CD4-positive, alpha-beta T cell treated with Interleukin-1 beta for 1 hour (primary cell): ENCODE measurements at regions not wholly inside any gene's neighbourhood (a gene's known extent, or its start where the extent isn't known, plus 50 kb on each side); places are given as distances from the start of the nearest gene placed in this dataset.
"Not testable (repeated sequence)": the region's sequence is repeated elsewhere in the genome, so short reads cannot be mapped to it uniquely, and the experiment has no call there.

ENCODE experiments used
- DNase-seq, 2 donors: peaks; one replicate each; pipeline ENCODE4 v3.0.0-alpha.2; 2020 to 2022

- DNase-seq, result no peak
These were observed 519.7 kb downstream of the KCNT2 start for GRCh38 chr1:196088541-196088940.

DNA sequence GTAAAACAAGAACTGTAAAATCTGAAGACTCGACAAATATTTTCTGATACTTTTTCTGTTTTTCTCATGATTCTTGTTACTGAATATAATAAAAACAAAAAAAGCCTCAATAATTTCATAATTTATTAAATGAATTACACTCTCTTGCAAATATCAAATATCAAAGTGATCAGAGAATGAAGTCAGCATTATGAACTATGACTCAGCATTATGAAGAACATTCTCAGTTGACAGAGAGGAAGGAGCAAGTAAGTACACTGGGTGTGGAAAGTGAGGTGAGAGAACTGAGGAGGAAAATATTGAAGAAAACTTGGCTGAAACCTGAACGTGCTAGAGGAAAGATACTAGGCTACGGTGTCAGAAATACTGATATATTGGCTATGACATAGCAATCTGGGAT, 529.5 kb downstream of the KCNT2 start:
- no peak for DNase-seq

DNA sequence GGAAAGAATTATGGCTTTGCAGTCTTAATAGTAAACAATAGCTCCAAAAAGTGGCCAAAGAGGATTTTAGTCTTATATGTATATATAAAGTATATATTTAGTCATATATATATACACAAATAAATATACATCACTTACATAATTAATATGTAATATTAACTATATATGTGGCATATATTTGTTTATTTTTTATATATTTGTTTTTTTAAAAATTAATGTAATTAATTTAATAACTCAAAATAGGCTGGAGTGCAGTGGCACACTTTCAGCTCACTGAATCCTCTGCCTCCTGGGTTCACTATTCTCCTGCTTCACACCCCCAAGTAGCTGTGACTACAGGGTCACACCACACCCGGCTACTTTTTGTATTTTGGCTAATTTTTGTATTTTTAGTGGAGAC, 532.6 kb downstream of the KCNT2 start:
- DNase-seq, result no peak

GRCh38 chr1:196074182-196074581, 534.1 kb downstream of the KCNT2 start:
- DNase-seq, result no peak

- DNase-seq, result no peak
These were observed 536.8 kb downstream of the KCNT2 start for GRCh38 chr1:196071447-196071846.

DNA sequence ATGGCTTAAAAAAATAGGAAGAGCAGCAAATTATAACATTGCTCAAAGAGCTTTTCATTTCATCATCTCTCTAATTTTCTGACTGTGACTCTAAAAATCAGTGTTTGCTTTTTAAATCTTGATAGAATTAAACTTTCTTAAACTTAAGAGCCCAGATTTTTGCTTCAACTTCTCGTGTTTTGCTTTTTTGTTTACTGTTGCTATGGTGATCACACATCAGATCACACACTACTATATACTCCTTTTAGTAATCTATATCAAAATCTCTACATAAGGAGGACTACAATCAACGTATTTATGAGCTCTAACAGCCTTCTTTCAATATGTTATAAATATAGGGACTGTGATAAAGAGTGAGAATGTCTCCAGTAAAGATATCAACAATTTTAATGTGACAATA, 537.3 kb downstream of the KCNT2 start:
- no peak for DNase-seq

- no peak for DNase-seq
These were observed 544.3 kb downstream of the KCNT2 start for GRCh38 chr1:196063952-196064351.

GRCh38 chr1:196063294-196063693, 544.9 kb downstream of the KCNT2 start:
- no peak for DNase-seq

DNA sequence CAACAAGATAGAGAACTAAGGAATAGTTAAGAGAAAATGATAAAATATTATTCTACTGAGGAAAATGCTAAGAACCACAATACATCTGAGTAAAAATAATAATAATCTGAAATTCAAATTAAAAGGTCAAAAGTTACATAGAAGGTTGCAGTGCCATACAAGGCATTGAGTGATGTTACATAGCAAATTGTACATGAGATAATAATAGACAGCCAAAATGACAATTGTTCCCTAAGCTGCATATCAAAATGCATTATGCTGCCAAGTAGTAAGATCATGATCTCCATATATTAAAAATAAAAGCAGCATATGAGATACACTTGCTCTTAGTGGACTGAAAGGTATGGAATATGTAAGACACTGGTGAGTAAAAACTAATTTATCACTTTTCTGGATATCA, 547.7 kb downstream of the KCNT2 start:
- no peak for DNase-seq

DNA sequence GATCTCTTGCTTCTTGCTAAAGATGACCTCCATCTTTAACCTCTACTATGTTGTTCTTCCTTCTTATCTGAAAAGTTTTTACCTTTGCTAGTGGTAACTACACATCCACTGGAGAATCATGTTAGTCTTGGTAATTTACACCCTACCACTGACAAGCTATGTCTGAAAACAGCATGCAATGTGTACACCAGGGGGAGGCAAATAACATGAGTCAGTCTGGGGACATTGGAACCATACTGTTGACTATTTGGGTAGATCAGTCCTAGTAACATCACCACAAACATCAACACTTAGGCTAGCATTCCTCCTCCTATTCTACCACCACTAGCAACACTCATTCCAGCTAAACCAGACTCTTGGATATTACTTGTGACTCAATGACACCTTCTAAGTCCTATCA, 549.0 kb downstream of the KCNT2 start:
- no peak for DNase-seq

GRCh38 chr1:196056966-196057365, 551.3 kb downstream of the KCNT2 start:
- no peak for DNase-seq

- DNase-seq, result no peak
These were observed 558.8 kb downstream of the KCNT2 start for GRCh38 chr1:196049407-196049806.

DNA sequence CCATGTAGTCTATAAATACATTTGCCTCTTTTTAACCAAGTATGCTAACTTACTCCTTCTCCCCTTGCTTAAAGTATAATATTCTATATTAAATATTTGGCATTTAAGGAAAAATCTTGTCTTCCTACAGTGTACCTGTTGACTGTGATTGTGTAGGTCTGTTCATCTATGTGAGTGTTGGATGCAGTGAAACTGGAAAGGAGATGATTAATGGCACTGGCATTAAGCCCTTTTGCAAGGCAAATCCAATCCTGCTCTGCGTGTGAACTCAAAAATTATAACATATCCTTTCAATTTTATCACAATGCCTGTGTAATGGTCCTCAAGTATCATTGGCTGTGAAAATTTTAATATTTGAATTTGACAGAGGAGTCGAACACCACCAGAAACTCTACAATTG, 565.0 kb downstream of the KCNT2 start:
- DNase-seq, result no peak

GRCh38 chr1:196034080-196034706, 574.0 kb downstream of the KCNT2 start:
- DNase-seq, result no peak

- DNase-seq, result not testable (repeated sequence)
These were observed 576.9 kb downstream of the KCNT2 start for GRCh38 chr1:196031387-196031786.

DNA sequence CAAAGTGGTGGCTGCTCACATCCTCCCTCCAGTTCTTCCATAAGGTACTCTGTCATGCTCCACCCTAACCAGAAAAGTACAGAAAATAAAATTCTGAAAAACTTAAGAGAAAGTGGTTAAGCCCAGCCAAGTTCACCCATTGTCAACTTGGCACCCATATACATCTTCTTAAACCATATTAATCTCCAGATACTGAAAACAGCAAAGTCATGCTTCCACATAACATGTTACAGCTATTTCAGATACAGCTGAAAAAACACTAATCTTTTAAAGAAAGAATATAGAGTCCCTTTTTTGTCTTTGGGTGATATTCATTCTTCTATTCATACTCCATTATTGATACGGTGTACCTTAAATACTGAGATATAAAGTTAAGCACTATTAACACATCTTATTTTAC, 577.8 kb downstream of the KCNT2 start:
- no peak for DNase-seq

DNA sequence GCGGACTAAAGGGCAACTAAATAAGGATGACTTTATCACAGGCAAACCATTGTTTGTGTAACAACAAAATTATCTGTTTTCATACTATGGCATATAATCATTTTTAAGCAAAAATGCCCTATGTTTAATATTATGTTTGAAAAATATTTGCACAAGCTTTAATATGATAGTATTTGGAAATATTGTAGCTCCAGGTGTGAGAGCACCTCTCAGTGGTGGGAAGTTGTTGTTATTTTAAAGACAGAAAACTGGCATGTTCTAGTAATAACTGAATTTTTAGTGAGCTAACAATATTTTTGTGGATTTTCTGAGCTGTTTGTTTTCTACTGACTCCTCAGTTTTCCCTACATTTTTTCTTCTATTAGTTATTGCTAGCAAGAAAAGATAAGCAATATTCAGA, 578.8 kb downstream of the KCNT2 start:
- DNase-seq, result no peak

DNA sequence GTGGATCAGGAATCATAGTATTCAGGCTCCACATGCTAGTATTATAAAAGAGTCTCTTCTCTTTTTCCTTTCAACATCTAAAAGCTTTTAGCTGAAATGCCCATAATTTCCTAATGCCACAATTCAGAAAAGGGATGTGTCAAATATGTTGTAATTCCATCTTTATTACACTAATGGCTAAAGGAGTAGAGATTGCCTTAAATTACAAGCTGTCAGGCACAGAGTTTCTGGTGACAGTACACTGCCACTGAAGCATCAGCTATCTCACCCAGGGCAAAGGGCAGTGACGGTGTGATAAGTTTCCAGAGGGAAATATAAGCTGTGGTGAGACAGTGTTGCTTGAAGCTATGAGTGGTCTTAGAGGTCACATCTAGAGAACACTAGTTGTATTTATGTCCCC, 581.1 kb downstream of the KCNT2 start:
- DNase-seq, result no peak

DNA sequence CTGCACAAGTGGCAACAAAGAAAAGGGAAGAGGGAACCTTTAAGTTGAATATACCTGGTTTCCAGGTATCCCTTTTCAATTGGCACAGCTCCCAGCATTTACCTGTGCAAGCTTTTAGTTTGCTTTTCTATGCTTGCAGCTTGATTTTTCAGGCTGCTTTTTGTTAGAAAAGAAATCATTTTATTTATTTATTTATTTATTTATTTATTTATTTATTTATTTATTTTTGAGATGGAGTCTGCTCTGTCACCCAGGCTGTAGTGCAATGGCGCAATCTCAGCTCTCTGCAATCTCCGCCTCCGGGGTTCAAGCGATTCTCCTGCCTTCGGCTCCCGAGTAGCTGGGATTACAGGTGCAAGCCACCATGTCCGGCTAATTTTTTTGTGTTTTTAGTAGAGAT, 587.1 kb downstream of the KCNT2 start:
- DNase-seq, result not testable (repeated sequence)

- DNase-seq, result no peak
These were observed 598.9 kb downstream of the KCNT2 start for GRCh38 chr1:196009362-196009761.

DNA sequence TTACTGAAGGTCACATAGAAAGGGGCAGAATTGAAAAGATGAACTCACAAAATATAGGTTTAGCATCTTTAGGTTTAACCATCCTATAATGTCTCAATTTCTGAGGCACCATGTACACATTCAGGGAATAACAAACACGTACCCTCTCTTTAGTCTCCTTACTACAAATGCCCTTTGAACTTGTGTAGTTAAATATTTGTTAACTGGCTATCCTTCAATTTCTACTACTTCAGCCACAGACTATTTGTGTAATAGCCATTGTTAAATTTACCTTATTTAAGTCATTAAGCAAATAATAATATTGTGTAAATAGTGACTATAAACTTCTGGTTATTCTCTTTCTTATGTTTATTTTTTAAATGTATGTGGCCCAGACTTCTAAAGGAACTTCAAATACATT, 600.5 kb downstream of the KCNT2 start:
- no peak for DNase-seq

DNA sequence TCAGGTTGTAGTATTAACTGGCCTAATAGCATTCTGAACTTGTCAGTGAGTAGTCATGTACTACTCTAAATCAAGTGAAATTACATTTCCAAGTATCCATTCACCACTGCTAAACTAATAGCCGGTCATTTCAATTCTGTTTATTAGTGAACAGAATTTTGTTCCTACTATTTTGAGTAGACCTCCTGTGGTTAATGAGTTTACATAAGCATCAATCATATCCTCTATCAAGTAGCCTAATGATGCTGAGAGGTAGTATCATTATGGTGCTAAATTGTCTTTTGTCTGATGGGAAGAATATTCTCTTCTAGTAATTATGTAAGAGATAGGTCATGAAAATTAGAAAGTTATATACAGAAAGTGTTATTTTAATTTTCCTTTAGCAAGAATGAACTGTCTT, 602.8 kb downstream of the KCNT2 start:
- no peak for DNase-seq

GRCh38 chr1:196004388-196004787, 603.9 kb downstream of the KCNT2 start:
- not testable (repeated sequence) for DNase-seq

- DNase-seq, result no peak
These were observed 605.3 kb downstream of the KCNT2 start for GRCh38 chr1:196002906-196003305.

GRCh38 chr1:196002296-196002695, 605.9 kb downstream of the KCNT2 start:
- DNase-seq, result not testable (repeated sequence)

GRCh38 chr1:196001188-196001587, 607.1 kb downstream of the KCNT2 start:
- no peak for DNase-seq
